H1 (cell line): ENCODE measurements at regions not wholly inside any gene's neighbourhood (a gene's known extent, or its start where the extent isn't known, plus 50 kb on each side); places are given as distances from the start of the nearest gene placed in this dataset.

Source experiments
- CTCF ChIA-PET: fragments of 300-600 bp; sonication (Branson Sonifier 250); formaldehyde crosslinking; loops from one replicate; lab custom pipeline; 2021; ENCODE audit not compliant: partially characterized antibody; lab: Charles Lee
- POLR2A ChIA-PET: fragments of 300-600 bp; sonication (Branson Sonifier 250); formaldehyde crosslinking; loops from one replicate; lab custom pipeline; 2021; ENCODE audit warnings: inconsistent platforms; ENCODE audit not compliant: partially characterized antibody; lab: Charles Lee
- DNase-seq, 2 experiments: peaks; one replicate each; pipeline versions ENCODE4 v3.0.0 to v3.0.0-alpha.2; 2010 to 2022; ENCODE audit warnings: low spot score in 2 of 2, low read depth in 1 of 2, mixed read lengths in 1 of 2
- FAIRE-seq: peaks from 2 replicates; lab custom pipeline; 2011; peaks lifted over from hg19 to GRCh38; lab: Jason Lieb, UNC
- H2AFZ ChIP-seq: 2 replicates; pipeline ENCODE4 v1.8.1; 2012; ENCODE audit warnings: low read length, inconsistent platforms
- H2AK5ac ChIP-seq: 2 replicates; pipeline ENCODE4 v1.6.1; 2013; ENCODE audit warnings: low read depth, low read length
- H2BK120ac ChIP-seq: replicated peaks from 2 replicates; pipeline ENCODE3; 2013; ENCODE audit warnings: low read depth, low read length, inconsistent platforms
- H2BK12ac ChIP-seq: 2 replicates; pipeline ENCODE4 v1.6.1; 2013; ENCODE audit warnings: low read depth, low read length
- H2BK15ac ChIP-seq: 2 replicates; pipeline ENCODE4 v1.6.1; 2013; ENCODE audit warnings: low read length
- H2BK20ac ChIP-seq: 2 replicates; pipeline ENCODE4 v1.6.1; 2013; ENCODE audit warnings: low read length
- H2BK5ac ChIP-seq: 2 replicates; pipeline ENCODE4 v1.6.1; 2013; ENCODE audit warnings: low read depth, low read length
- H3K14ac ChIP-seq: 2 replicates; pipeline ENCODE4 v1.6.1; 2013; ENCODE audit warnings: inconsistent platforms; ENCODE audit not compliant: insufficient read length
- H3K18ac ChIP-seq: 2 replicates; pipeline ENCODE4 v1.6.1; 2013; ENCODE audit warnings: low read length; ENCODE audit errors: extremely low read depth
- H3K23ac ChIP-seq: 2 replicates; pipeline ENCODE4 v1.6.1; 2013; ENCODE audit warnings: inconsistent platforms; ENCODE audit not compliant: insufficient read length
- H3K23me2 ChIP-seq: 2 replicates; pipeline ENCODE4 v1.6.1; 2013; ENCODE audit warnings: low read depth, low read length
- H3K27ac ChIP-seq: 2 replicates; pipeline ENCODE4 v1.6.1; 2011; ENCODE audit warnings: low read depth, low read length, inconsistent platforms
- H3K27me3 ChIP-seq, 4 experiments: replicated peaks in 1 of 4; 1 replicate in 1 of 4; 2 replicates in 3 of 4; pipeline versions ENCODE4 v1.6.1 to v1.8.1; 2011 to 2013; ENCODE audit warnings: low read length in 3 of 4, mild to moderate bottlenecking in 3 of 4, inconsistent platforms in 2 of 4, mixed read lengths in 2 of 4, moderate library complexity in 1 of 4; ENCODE audit not compliant: control insufficient read depth in 3 of 4, insufficient read depth in 3 of 4; ENCODE audit errors: extremely low read depth in 1 of 4
- H3K36me3 ChIP-seq, 4 experiments: 2 replicates each; pipeline versions ENCODE4 v1.6.1 to v1.8.1; 2011 to 2013; ENCODE audit warnings: mild to moderate bottlenecking in 4 of 4, low read length in 3 of 4, moderate library complexity in 2 of 4, control low read depth in 1 of 4, inconsistent platforms in 1 of 4; ENCODE audit not compliant: insufficient read depth in 4 of 4, control insufficient read depth in 2 of 4
- H3K4ac ChIP-seq: replicated peaks from 2 replicates; pipeline ENCODE3; 2013; ENCODE audit warnings: low read length, low read depth, mixed read lengths, inconsistent platforms; ENCODE audit not compliant: insufficient read length
- H3K4me1 ChIP-seq, 4 experiments: replicated peaks in 1 of 4; 1 replicate in 1 of 4; 2 replicates in 3 of 4; pipeline versions ENCODE4 v1.6.1 to v1.8.1; 2011 to 2013; ENCODE audit warnings: low read length in 3 of 4, inconsistent platforms in 2 of 4, mixed read lengths in 1 of 4; ENCODE audit not compliant: insufficient read depth in 4 of 4, control insufficient read depth in 3 of 4
- H3K4me2 ChIP-seq, 2 experiments: 2 replicates each; pipeline versions ENCODE4 v1.6.1 to v1.8.1; 2011 to 2013; ENCODE audit warnings: low read depth in 2 of 2, low read length in 2 of 2, control low read depth in 1 of 2, inconsistent platforms in 1 of 2, mild to moderate bottlenecking in 1 of 2; ENCODE audit not compliant: insufficient read depth in 1 of 2
- H3K4me3 ChIP-seq, 4 experiments: fragments of 200-600, 300-600 bp in 1 of 4; sonication (generic), shearing (Covaris generic), sonication (Bioruptor Twin) in 1 of 4; 2 replicates each; pipeline versions ENCODE4 v1.5.1 to v1.8.1; 2011 to 2016; ENCODE audit warnings: low read length in 4 of 4, low read depth in 3 of 4, control low read depth in 2 of 4, inconsistent platforms in 2 of 4, mild to moderate bottlenecking in 2 of 4, mixed read lengths in 1 of 4, moderate library complexity in 1 of 4; ENCODE audit not compliant: insufficient read depth in 2 of 4; ENCODE audit errors: extremely low read depth in 1 of 4
- H3K56ac ChIP-seq: replicated peaks from 2 replicates; pipeline ENCODE3; 2013; ENCODE audit warnings: low read depth, mild to moderate bottlenecking, mixed read lengths, low read length, inconsistent platforms; ENCODE audit not compliant: insufficient read length
- H3K79me1 ChIP-seq: 2 replicates; pipeline ENCODE4 v1.6.1; 2013; ENCODE audit warnings: low read depth, low read length, control low read depth
- H3K79me2 ChIP-seq, 2 experiments: 2 replicates each; pipeline versions ENCODE4 v1.6.1 to v1.8.1; 2012 to 2013; ENCODE audit warnings: low read length in 2 of 2, mild to moderate bottlenecking in 2 of 2, inconsistent platforms in 1 of 2; ENCODE audit not compliant: insufficient read depth in 2 of 2, control insufficient read depth in 1 of 2
- H3K9ac ChIP-seq, 4 experiments: replicated peaks in 1 of 4; 1 replicate in 1 of 4; 2 replicates in 3 of 4; pipeline versions ENCODE4 v1.6.1 to v1.8.1; 2011 to 2013; ENCODE audit warnings: low read depth in 3 of 4, low read length in 3 of 4, control low read depth in 2 of 4, mild to moderate bottlenecking in 2 of 4, moderate library complexity in 2 of 4, inconsistent platforms in 1 of 4; ENCODE audit errors: extremely low read depth in 1 of 4
- H3K9me3 ChIP-seq, 2 experiments: 2 replicates each; pipeline versions ENCODE4 v1.6.1 to v1.8.1; 2012 to 2013; ENCODE audit warnings: mild to moderate bottlenecking in 2 of 2, moderate library complexity in 2 of 2, control low read depth in 1 of 2, inconsistent platforms in 1 of 2, low read depth in 1 of 2, low read length in 1 of 2, mixed read lengths in 1 of 2; ENCODE audit not compliant: insufficient read depth in 2 of 2
- H4K20me1 ChIP-seq, 2 experiments: replicated peaks in 1 of 2; 2 replicates each; pipeline versions ENCODE3 to v1.8.1; 2011 to 2013; ENCODE audit warnings: inconsistent platforms in 2 of 2, low read length in 2 of 2, mild to moderate bottlenecking in 1 of 2; ENCODE audit not compliant: insufficient read depth in 2 of 2, control insufficient read depth in 1 of 2
- H4K5ac ChIP-seq: 2 replicates; pipeline ENCODE4 v1.6.1; 2013; ENCODE audit warnings: low read length, low read depth, mixed read lengths, inconsistent platforms; ENCODE audit not compliant: insufficient read length
- H4K8ac ChIP-seq: 2 replicates; pipeline ENCODE4 v1.8.0; 2013; ENCODE audit warnings: mild to moderate bottlenecking, moderate library complexity, low read length, inconsistent platforms; ENCODE audit not compliant: insufficient read depth; ENCODE audit errors: extremely low read depth
- H4K91ac ChIP-seq: replicated peaks from 2 replicates; pipeline ENCODE3; 2013; ENCODE audit warnings: low read length, mixed read lengths, inconsistent platforms; ENCODE audit not compliant: insufficient read length
- ATF3 ChIP-seq: IDR thresholded peaks from 2 replicates; pipeline ENCODE4 v1.6.1; 2011; ENCODE audit warnings: low read depth, mild to moderate bottlenecking, low read length; ENCODE audit not compliant: insufficient read depth
- CBX5 ChIP-seq: fragments of 300-800, 300-1000 bp; sonication (generic); IDR thresholded peaks from 2 replicates; pipeline ENCODE4 v1.7.1; 2016; ENCODE audit warnings: antibody characterized with exemption, low read length, low read depth
- CBX8 ChIP-seq: fragments of 300-800, 300-1000 bp; sonication (generic); IDR thresholded peaks from 2 replicates; pipeline ENCODE4 v1.7.1; 2016; ENCODE audit warnings: low read depth, low read length, borderline replicate concordance
- CHD1 ChIP-seq: IDR thresholded peaks from 2 replicates; pipeline ENCODE4 v1.6.1; 2012; ENCODE audit warnings: low read depth, low read length, improper control_type of control experiment
- E2F6 ChIP-seq: IDR thresholded peaks from 2 replicates; pipeline ENCODE4 v1.6.1; 2012; ENCODE audit warnings: inconsistent platforms
- EP300 ChIP-seq, 2 experiments: IDR thresholded peaks; 1 replicate in 1 of 2; 2 replicates in 1 of 2; pipeline ENCODE4 v1.6.1; 2011 to 2012; ENCODE audit warnings: low read depth in 2 of 2, low read length in 2 of 2, mild to moderate bottlenecking in 2 of 2, borderline replicate concordance in 1 of 2, inconsistent platforms in 1 of 2, moderate library complexity in 1 of 2
- EZH2 ChIP-seq: fragments of 200-600 bp; sonication (generic); IDR thresholded peaks from 2 replicates; pipeline ENCODE4 v1.7.1; 2012; ENCODE audit warnings: low read depth, mild to moderate bottlenecking, moderate library complexity, low read length, inconsistent platforms; ENCODE audit not compliant: severe bottlenecking
- HDAC2 ChIP-seq, 2 experiments: fragments of 300-600 bp in 1 of 2; sonication (generic) in 1 of 2; IDR thresholded peaks; 2 replicates each; pipeline ENCODE4 v1.6.1; 2011 to 2012; ENCODE audit warnings: low read depth in 2 of 2, low read length in 2 of 2, mild to moderate bottlenecking in 2 of 2, moderate library complexity in 2 of 2, borderline replicate concordance in 1 of 2, inconsistent platforms in 1 of 2
- POLR2AphosphoS5 ChIP-seq: IDR thresholded peaks from 2 replicates; pipeline ENCODE4 v1.6.1; 2011; ENCODE audit warnings: low read depth, low read length
- RNF2 ChIP-seq: fragments of 200-900, 300-1000 bp; sonication (generic); IDR thresholded peaks from 2 replicates; pipeline ENCODE4 v1.7.1; 2016; ENCODE audit warnings: borderline replicate concordance, low read depth, mild to moderate bottlenecking, antibody characterized with exemption, low read length; ENCODE audit not compliant: poor library complexity, severe bottlenecking; ENCODE audit errors: missing control alignments
- SP1 ChIP-seq: IDR thresholded peaks from 2 replicates; pipeline ENCODE4 v1.6.1; 2011; ENCODE audit warnings: low read depth, low read length
- SP2 ChIP-seq: IDR thresholded peaks from 2 replicates; pipeline ENCODE4 v1.6.1; 2012; ENCODE audit warnings: mild to moderate bottlenecking, low read length, inconsistent platforms
- TAF1 ChIP-seq: IDR thresholded peaks from 2 replicates; pipeline ENCODE4 v1.6.1; 2011; ENCODE audit warnings: mild to moderate bottlenecking, low read depth, low read length
- YY1 ChIP-seq: IDR thresholded peaks from 2 replicates; pipeline ENCODE4 v1.6.1; 2011; ENCODE audit warnings: low read depth, mild to moderate bottlenecking, low read length
- WGBS, 2 experiments: shearing (Covaris generic) in 1 of 2; methylation state at CpG; one replicate each; pipeline versions ENCODE4 v1.1.6 to v1.1.7; 2013 to 2015; ENCODE audit warnings: low lambda C conversion rate in 2 of 2, mixed read lengths in 2 of 2, inconsistent platforms in 1 of 2, low coverage in 1 of 2, missing lambda C conversion rate in 1 of 2; ENCODE audit not compliant: insufficient replicate concordance in 2 of 2, insufficient coverage in 1 of 2, insufficient read length in 1 of 2; ENCODE audit errors: extremely low coverage in 1 of 2, missing lambda C conversion rate in 1 of 2; 5-methylcytosine and 5-hydroxymethylcytosine counted together

GRCh38 chr11:92008249-92008648 lies 216.4 kb upstream of the FAT3 start:
- Histone ChIP-seq H3K4ac (no peak overlapping the region), H2BK20ac (no peak overlapping the region), H2BK120ac (no peak overlapping the region), H2BK5ac (no peak overlapping the region), H4K8ac (no peak overlapping the region), H3K79me2 (no peaks in the 10 kb centered on the region), H3K18ac (no peak overlapping the region), H2AK5ac (no peak overlapping the region), H4K5ac (no peak overlapping the region), H2AFZ (no peak overlapping the region), H3K4me3 (no peak overlapping the region), H3K23ac (no peak overlapping the region), H3K36me3 (no peaks in the 10 kb centered on the region), H2BK12ac (no peak overlapping the region), H3K9me3 (no peaks in the 10 kb centered on the region), H4K91ac (no peak overlapping the region), H3K56ac (no peak overlapping the region), H2BK15ac (no peak overlapping the region), H3K4me2 (no peak overlapping the region), H4K20me1 (no peaks in the 10 kb centered on the region), H3K9ac (no peak overlapping the region), H3K27ac (no peak overlapping the region), H3K4me1 (no peaks in the 10 kb centered on the region), H3K79me1 (no peaks in the 10 kb centered on the region), H3K23me2 (no peaks in the 10 kb centered on the region), H3K27me3 (no peaks in the 10 kb centered on the region), H3K14ac (no peak overlapping the region)
- ChIA-PET POLR2A (no interaction called here), CTCF (no interaction called here)
- FAIRE-seq (no peak), DNase-seq (no peak)
- 79% methylated on average over 1 of the region's 1 CpG; no CpG with 5 or more reads in 1 of the 2 experiments for WGBS, 2 experiments
- no peak for TF ChIP-seq YY1
- TF ChIP-seq RNF2: no peak
- TF ChIP-seq SP1: no peak
- TF ChIP-seq EZH2: no peak
- no peak for TF ChIP-seq E2F6
- no peak for TF ChIP-seq CBX5
- TF ChIP-seq ATF3: no peak
- TF ChIP-seq SP2: no peak
- no peak for TF ChIP-seq EP300 (IDR thresholded peaks at IDR 0.05; ENCODE audit: borderline replicate concordance in 1 of 2, low read depth in 2 of 2, low read length in 2 of 2)
- TF ChIP-seq POLR2AphosphoS5: no peak
- TF ChIP-seq HDAC2 (IDR thresholded peaks at IDR 0.05; ENCODE audit: borderline replicate concordance in 1 of 2, low read depth in 2 of 2, low read length in 2 of 2): no peak
- no peak for TF ChIP-seq TAF1
- TF ChIP-seq CHD1: no peak
- TF ChIP-seq CBX8: no peak
